ENCODE measurements at regions not wholly inside any gene's neighbourhood (a gene's known extent, or its start where the extent isn't known, plus 50 kb on each side); places are given as distances from the start of the nearest gene placed in this dataset.

DNA sequence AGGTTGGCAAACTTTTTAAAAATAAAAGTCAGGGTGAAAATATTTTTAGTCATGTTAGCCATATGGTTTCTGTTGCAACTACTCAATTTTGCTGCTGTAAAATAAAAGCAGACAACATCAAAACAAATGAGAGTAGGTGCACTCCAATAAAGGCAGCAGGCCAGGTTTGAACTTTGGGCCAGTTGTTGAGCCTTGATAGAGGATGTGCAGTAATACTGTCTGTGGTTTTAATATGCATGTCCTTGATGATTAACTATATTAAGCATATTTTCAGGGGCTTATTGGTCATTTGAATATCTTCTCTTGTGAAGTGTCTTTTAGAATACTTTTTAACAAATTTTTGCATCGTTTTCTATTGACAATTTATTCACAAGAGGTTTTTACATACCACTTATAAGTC, 1399.9 kb upstream of the B3GALT2 start:
- no peaks in the 10 kb centered on the region for H3K27me3 ChIP-seq (ENCODE audit: control insufficient read depth in 3 of 3, insufficient read depth in 3 of 3, low read length in 2 of 3)
- H3K36me3 ChIP-seq (ENCODE audit: control insufficient read depth in 4 of 4, insufficient read depth in 4 of 4, low read length in 4 of 4), result no peaks in the 10 kb centered on the region
- no peak overlapping the region for H3K27ac ChIP-seq (ENCODE audit: low read depth in 1 of 2, low read length in 1 of 2)
- TF ChIP-seq, protein P1, sequence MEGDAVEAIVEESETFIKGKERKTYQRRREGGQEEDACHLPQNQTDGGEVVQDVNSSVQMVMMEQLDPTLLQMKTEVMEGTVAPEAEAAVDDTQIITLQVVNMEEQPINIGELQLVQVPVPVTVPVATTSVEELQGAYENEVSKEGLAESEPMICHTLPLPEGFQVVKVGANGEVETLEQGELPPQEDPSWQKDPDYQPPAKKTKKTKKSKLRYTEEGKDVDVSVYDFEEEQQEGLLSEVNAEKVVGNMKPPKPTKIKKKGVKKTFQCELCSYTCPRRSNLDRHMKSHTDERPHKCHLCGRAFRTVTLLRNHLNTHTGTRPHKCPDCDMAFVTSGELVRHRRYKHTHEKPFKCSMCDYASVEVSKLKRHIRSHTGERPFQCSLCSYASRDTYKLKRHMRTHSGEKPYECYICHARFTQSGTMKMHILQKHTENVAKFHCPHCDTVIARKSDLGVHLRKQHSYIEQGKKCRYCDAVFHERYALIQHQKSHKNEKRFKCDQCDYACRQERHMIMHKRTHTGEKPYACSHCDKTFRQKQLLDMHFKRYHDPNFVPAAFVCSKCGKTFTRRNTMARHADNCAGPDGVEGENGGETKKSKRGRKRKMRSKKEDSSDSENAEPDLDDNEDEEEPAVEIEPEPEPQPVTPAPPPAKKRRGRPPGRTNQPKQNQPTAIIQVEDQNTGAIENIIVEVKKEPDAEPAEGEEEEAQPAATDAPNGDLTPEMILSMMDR (IDR thresholded peaks at IDR 0.05; ENCODE audit: control extremely low read depth, extremely low read depth), result no peak
- 41 to 65% methylated on average over 1 of the region's 1 CpG for WGBS, 2 donors
- H3K4me3 ChIP-seq, result no peak overlapping the region
- DNase-seq, result no peak
- no peaks in the 10 kb centered on the region for H3K9me3 ChIP-seq (ENCODE audit: control insufficient read depth in 4 of 4, insufficient read depth in 3 of 4, low read length in 3 of 4)
- no peak overlapping the region for H3K9ac ChIP-seq (ENCODE audit: insufficient read depth in 1 of 2, low read length in 2 of 2)
- ATAC-seq (ENCODE audit: insufficient read depth, low FRiP score), result no peak
- H3K4me1 ChIP-seq (ENCODE audit: control insufficient read depth in 5 of 5, insufficient read depth in 5 of 5, low read length in 5 of 5), result no peaks in the 10 kb centered on the region

DNA sequence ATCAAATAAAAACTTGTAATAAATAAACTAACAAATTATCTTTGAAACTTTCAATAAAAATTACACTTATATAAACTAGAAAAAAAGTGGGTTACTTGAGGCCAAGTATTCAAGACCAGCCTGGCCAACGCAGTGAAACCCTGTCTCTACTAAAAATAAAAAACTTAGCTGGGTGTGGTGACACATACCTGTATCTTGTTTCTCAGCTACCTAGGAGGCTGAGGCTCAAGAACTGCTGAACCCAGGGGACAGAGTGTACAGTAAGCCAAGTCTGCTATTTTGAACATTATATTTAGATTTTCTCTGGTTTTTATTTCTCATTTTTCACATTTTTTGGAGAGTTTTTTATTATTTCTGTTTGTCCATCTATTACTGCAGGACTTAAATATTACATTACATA, 1397.6 kb upstream of the B3GALT2 start:
- no peak overlapping the region for H3K4me3 ChIP-seq
- no peak for DNase-seq
- no peaks in the 10 kb centered on the region for H3K4me1 ChIP-seq (ENCODE audit: control insufficient read depth in 5 of 5, insufficient read depth in 5 of 5, low read length in 5 of 5)
- no peaks in the 10 kb centered on the region for H3K27me3 ChIP-seq (ENCODE audit: control insufficient read depth in 3 of 3, insufficient read depth in 3 of 3, low read length in 2 of 3)
- WGBS, 2 donors, result 78 to 81% methylated on average over 1 of the region's 1 CpG
- H3K9ac ChIP-seq (ENCODE audit: insufficient read depth in 1 of 2, low read length in 2 of 2), result no peak overlapping the region
- no peaks in the 10 kb centered on the region for H3K36me3 ChIP-seq (ENCODE audit: control insufficient read depth in 4 of 4, insufficient read depth in 4 of 4, low read length in 4 of 4)
- TF ChIP-seq, protein P1 (IDR thresholded peaks at IDR 0.05; ENCODE audit: control extremely low read depth, extremely low read depth), result no peak
- no peaks in the 10 kb centered on the region for H3K9me3 ChIP-seq (ENCODE audit: control insufficient read depth in 4 of 4, insufficient read depth in 3 of 4, low read length in 3 of 4)
- no peak for ATAC-seq (ENCODE audit: insufficient read depth, low FRiP score)
- H3K27ac ChIP-seq (ENCODE audit: low read depth in 1 of 2, low read length in 1 of 2), result no peak overlapping the region

DNA sequence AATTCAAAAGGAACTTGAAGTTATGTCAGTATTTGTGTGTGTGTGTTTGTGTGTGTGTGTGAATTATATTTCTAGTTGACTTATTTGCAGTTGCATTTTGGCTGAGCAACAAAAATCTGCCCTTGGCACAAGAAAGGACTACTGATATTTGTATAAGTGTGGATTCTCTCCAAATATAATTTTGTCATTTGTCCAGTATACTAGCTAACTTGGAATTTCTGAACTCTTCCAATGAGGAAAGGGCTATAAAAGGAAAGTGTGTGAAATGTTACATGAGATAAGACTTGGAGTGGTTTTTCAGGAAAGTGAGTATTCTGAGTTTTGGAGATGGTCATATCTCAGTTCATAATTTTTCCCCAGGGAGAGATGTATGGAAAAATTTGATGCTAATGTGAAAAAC, 1384.1 kb upstream of the B3GALT2 start:
- peaks cover 0 to 5% (median 0%) of the 10 kb centered on the region in 5 donors for H3K4me1 ChIP-seq (ENCODE audit: control insufficient read depth in 5 of 5, insufficient read depth in 5 of 5, low read length in 5 of 5)
- H3K36me3 ChIP-seq (ENCODE audit: control insufficient read depth in 4 of 4, insufficient read depth in 4 of 4, low read length in 4 of 4), result no peaks in the 10 kb centered on the region
- ATAC-seq (ENCODE audit: insufficient read depth, low FRiP score) (no peak), DNase-seq (peak; percentile 43 to 95 (median 92))
- H3K27ac ChIP-seq (ENCODE audit: low read depth in 1 of 2, low read length in 1 of 2), result no peak overlapping the region
- no peak overlapping the region for H3K4me3 ChIP-seq
- TF ChIP-seq, protein P1 (IDR thresholded peaks at IDR 0.05; ENCODE audit: control extremely low read depth, extremely low read depth), result no peak
- no peaks in the 10 kb centered on the region for H3K9me3 ChIP-seq (ENCODE audit: control insufficient read depth in 4 of 4, insufficient read depth in 3 of 4, low read length in 3 of 4)
- no peaks in the 10 kb centered on the region for H3K27me3 ChIP-seq (ENCODE audit: control insufficient read depth in 3 of 3, insufficient read depth in 3 of 3, low read length in 2 of 3)
- no peak overlapping the region for H3K9ac ChIP-seq (ENCODE audit: insufficient read depth in 1 of 2, low read length in 2 of 2)

DNA sequence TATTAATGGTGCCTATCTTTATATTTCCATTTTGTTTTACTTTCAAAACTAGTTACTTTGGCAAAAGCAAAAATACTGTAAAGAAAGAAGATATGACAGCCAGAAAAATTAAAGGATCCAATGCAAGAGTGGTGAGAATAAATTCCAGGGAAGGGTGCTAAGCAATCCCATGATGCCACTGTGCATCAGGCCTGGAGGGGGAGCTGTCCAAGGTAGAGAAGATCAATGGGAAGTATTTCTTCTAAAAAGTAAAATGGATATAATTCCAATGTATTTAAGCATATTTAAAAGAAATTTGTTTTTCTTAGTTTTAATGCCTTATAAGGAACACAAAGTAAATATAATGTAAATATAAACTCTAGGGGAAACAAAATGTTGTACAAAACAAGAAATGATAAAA, 1382.2 kb upstream of the B3GALT2 start:
- H3K4me1 ChIP-seq (ENCODE audit: control insufficient read depth in 5 of 5, insufficient read depth in 5 of 5, low read length in 5 of 5), result peaks cover 0 to 5% (median 0%) of the 10 kb centered on the region in 5 donors
- H3K36me3 ChIP-seq (ENCODE audit: control insufficient read depth in 4 of 4, insufficient read depth in 4 of 4, low read length in 4 of 4), result no peaks in the 10 kb centered on the region
- H3K27ac ChIP-seq (ENCODE audit: low read depth in 1 of 2, low read length in 1 of 2), result no peak overlapping the region
- H3K4me3 ChIP-seq, result no peak overlapping the region
- DNase-seq (no peak), ATAC-seq (ENCODE audit: insufficient read depth, low FRiP score) (no peak)
- TF ChIP-seq, protein P1 (IDR thresholded peaks at IDR 0.05; ENCODE audit: control extremely low read depth, extremely low read depth), result no peak
- no peaks in the 10 kb centered on the region for H3K9me3 ChIP-seq (ENCODE audit: control insufficient read depth in 4 of 4, insufficient read depth in 3 of 4, low read length in 3 of 4)
- no peak overlapping the region for H3K9ac ChIP-seq (ENCODE audit: insufficient read depth in 1 of 2, low read length in 2 of 2)
- no peaks in the 10 kb centered on the region for H3K27me3 ChIP-seq (ENCODE audit: control insufficient read depth in 3 of 3, insufficient read depth in 3 of 3, low read length in 2 of 3)

All from lung (tissue), 11 donors.